NCI-H1436 (cell line): ENCODE measurements at regions not wholly inside any gene's neighbourhood (a gene's known extent, or its start where the extent isn't known, plus 50 kb on each side); places are given as distances from the start of the nearest gene placed in this dataset.
"Not testable (repeated sequence)": the region's sequence is repeated elsewhere in the genome, so short reads cannot be mapped to it uniquely, and the experiment has no call there.

Experiments
- DNase-seq: peaks from one replicate; lab custom pipeline; 2025; lab: John Stamatoyannopoulos, UW

DNA sequence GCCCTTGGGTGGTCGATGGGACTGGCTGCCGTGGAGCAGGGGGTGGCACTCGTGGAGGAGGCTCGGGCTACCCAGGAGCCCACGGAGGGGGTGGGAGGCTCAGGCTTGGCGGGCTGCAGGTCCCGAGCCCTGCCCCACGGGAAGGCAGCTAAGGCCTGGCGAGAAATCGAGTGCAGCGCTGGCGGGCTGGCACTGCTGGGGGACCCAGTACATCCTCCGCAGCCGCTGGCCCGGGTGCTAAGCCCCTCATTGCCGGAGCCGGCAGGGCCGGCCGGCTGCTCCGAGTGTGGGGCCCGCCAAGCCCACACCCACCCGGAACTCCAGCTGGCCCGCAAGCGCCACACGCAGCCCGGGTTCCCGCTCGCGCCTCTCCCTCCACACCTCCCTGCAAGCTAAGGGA lies 435.6 kb downstream of the RWDD3 start:
- DNase-seq, result not testable (repeated sequence)

DNA sequence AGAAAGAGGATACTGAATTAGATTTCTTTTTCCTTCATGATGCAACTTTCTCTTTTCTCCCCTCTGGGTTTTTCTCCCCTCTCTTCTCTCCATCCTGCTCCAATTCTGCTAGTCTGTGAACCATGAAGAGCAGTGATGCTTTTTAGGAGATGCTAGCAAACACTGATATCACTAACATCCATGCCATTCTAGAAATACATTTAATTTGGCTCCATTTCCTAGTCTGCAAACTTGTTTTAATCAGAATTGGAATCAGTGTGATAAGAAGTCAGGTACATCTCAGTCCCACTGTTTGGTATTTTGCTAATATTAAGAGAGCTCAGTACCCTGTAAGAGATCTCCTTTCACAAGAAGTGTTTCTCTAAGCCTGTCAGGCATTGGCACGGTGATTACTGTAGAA lies 437.1 kb downstream of the RWDD3 start:
- DNase-seq, result no peak

DNA sequence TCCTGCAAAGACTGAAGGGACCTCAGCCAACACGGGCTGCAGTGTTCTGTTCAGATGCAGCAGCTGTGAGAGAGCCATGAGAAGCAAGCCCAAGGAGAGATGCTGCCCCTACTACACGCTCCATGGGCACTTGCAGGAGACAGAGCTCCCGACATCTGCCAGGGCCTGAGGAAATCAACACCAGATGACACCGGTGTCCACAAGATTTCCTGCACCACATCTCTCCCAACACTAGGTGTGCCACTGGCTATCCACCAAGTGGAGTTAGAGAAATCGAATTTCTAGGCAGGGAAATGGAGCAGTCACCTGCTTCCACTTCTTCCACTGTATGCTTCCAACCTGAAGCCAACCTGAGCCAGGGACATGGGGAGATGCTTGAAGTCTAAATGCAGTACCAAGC lies 445.3 kb downstream of the RWDD3 start:
- no peak for DNase-seq

DNA sequence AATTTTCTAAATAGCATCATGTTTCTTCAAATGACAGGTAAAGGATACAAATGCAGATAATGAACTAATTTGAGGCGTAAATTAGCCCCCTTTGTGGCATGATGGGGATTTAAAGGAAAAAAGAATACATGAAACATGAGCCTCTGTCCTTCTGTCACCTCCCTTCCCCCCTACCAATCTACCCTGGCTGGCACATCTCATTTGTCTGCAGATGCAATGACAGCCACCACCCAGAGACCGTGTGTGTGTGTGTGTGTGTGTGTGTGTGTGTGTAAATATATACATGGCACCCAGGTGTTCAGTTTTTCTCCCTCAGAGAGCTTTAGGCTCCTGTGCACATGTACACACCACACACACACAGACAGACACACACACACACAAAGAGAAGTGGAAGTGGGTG lies 451.1 kb downstream of the RWDD3 start:
- DNase-seq, result peak; percentile 78

DNA sequence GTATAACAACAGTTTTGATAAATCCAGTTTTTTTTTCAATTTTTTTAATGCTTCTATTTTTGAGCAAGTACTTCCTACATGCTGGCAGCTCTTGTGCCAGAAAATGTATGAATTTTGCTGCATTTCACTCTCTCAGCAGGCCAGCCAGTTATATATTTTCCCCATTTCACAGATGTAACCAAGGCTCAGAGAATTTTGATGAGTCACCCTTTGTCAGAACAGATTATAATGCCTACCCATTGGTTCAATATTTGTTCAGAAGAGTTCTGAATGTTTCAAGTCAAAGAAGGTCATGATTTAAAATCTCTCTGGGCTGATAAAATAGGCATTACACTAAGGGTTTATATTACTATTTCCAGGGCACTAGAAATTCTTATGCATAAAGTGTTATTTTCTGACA lies 452.2 kb downstream of the RWDD3 start:
- DNase-seq, result no peak

DNA sequence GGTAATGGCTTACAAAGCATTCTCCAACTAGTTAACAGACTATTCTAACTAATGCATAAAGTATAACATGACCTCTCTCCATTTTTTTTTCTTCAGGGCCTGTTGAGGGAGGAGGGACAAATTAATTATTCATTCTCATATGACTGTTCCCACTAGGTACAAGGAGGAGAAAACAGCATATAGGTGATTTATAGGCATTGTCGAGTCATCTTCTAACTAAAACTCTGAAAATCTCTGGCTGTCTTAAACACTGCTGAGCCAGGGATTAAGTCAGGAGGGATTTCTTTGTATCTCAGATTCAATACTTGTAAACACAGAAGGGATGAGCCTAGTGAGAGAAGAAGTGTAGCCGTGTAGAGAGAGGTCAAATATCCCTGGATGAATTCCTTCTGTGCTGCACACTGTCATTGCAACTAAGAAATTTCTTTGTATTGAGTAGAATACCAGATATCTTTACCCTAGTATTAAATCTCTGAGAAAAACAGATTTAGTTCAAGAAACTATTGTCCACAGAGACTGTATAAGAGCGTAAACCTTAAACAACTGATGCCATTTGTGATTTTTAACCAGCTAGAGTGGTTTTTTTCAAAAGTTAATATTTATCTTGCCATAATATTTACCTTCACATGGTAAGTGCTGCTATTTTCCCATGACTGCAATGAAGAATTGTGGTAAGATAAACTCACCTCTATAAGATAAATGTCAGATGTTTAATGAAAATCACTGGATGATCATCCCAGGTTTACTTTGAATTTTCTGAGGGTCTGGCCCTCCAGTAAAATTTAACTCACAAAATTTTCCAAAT lies 465.3 kb downstream of the RWDD3 start:
- no peak for DNase-seq

DNA sequence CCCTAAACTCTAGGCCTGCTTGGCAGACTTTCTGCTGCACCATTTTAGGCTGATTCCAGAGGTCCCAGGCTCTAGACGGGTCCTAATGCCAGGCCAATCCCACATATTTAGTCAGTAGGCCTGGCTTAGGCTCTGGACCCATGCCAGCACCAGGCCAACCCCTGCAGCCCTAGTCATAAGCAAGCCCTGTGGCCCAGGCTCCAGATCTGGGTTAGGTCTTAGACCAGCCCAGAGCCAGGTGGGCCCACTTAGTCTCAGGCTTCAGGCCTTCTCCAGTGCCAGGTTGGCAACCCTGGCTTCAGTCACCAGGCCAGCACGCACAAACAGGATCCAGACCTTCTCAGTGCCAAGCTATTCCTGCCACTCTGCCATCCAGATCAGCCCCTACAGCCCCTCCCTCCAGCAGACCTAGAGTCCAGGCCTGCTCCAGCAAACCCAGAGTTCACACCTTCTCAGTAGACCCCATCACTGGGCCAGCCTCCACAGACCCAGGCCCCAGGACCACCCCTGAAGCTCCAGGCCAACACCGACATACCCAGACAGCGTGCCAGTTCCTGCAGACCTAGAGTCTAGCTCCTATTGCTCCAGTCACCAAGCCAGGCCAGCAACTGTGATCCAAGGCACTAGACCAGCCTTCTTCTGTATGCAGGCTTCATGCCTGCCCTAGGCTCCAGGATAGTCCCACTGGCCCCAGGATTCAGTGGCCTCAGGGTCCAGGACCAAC lies 467.6 kb downstream of the RWDD3 start:
- DNase-seq, result no peak

DNA sequence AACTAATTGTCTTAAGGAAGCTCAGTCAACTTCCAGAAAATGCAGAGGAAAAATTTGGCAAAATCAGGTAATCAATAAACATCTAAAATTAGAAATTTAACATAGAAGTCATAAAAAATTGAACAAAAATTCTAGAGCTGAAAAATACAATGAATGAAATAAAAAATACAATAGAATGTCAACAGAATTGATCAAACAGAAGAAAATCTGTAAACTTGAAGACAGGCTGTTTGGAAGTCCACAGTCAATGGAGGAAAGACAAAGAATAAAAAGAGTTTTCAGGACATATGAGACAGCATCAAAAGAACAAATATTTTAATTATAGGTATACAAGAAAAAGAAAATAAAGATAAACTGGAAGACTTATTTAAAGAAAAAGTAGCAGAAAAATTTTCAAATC lies 469.0 kb downstream of the RWDD3 start:
- DNase-seq, result no peak

DNA sequence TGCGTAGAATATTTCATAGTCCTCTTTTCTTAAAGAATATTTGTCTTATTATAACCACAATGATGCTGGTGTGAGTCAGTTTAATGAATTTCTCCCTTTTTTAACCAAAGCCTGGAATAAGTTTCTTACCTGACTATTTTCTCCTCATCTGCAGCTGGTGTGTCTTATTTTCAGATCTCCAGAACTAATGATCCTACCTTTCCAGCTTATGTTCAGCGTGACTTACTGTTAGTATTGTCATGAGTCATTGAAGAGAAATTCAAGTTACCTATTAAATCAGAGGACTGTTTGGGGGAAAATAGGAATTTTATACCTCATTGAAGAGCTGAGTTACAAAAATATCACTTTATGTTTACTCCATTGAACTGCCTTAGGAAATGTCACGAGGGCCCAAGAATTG lies 482.1 kb downstream of the RWDD3 start:
- DNase-seq, result no peak

DNA sequence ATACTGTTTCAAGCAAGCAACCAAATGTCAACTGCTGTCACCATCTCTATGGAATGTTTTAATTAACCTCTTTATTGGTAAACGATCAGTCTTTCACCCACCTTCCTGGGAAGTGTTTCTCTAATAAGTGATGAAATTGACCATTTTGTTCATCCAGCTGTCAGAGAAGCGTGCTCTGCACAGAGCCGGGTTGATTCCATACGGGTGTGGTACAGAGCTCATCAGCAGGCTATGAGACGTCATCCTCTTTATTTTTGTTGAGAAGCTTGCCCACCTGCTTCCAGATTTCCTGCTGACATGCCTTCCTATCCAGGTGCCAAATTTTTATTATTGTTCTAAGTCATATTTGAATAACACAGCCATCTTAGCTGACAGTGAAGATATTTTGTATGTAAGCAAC lies 482.5 kb downstream of the RWDD3 start:
- DNase-seq, result no peak

DNA sequence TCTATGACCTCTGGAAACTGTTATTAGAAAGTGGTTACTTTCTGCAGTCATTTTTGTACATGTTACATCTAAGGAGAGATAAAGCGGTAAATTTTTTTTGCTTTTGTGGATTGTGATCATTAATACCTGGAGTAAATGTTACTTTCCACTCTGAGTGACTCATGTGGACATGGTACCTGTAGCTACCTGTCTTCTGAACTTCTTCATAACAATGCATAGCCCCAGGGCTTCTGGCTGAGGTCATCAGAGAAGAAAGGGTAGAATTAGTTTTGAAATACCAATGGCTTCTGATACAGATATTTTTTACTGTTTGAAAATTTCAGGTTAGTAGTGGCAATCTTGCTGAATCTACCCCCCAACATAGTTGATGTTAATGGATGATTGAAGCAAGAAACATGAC lies 489.3 kb downstream of the RWDD3 start:
- no peak for DNase-seq

DNA sequence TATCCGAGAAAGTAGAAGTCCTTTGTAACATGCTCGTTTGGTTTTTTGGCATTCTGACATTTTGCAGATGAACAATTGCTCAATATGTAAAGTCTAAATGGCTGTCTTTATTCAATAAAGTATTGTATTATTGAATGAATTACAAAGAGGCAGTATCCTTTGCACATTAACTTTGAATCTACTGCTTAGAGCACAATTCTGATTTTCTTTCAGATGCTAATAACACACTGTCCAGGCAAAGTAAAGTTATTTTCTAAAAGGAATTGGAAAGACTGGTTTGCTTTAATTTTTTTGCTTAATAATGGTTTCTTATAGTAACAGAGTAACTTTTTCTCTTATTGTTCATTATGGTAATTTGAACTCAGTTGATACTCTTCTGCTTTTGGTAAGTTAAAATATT lies 494.8 kb downstream of the RWDD3 start:
- no peak for DNase-seq

DNA sequence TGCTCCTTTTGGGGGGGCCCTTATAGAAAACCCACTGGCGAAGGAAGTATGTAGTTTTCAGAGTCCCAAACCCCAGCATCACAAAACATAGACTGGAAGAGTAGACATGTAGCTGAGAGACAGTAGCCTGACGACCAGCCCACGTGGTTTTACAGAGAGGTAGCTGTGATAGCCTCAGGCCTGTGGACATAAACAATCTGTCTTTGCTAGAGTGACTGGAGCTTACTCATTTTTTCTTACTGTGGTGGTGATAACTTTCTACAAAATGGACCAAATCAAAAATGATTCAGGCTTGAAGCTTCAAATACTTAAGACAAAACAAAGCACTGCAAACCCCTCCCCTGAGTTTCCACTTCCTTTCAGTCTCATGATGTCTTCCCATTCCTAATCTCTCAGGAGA lies 497.0 kb downstream of the RWDD3 start:
- DNase-seq, result no peak

DNA sequence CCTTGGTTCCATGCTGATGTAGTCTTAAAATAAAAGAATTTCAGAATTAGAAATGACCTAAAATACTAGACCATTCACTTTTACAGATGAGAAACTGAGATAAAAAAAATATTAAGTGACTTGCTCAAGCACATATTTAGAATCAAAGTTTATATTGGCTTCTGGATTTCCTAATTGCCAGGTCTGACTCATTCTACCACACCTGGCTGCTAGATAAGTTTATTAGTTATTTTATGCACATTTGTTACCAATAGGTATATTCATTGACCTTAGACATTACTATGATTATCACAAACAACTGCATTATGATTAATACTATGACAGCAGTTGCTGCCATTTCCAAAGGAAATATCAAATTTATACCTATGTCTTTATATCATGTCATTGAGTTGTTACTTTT lies 497.5 kb downstream of the RWDD3 start:
- DNase-seq, result no peak

DNA sequence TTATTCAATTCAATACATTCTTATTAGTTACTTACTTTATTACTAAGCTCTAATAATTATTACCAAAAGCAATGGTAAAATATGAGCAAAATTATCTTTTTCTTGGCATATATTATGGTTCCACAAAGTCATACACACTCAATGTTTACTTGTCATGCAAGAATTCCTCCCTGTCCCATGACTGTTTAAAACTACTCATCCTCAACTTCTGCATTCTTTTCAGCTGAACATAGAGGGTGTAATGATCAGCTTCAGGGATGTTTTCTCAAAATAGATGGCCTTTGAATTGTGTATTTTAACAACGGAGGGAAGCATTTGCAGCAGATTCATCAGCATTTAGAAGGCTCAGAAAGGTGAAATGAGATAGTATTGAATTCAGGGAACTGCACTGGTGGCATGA lies 499.0 kb downstream of the RWDD3 start:
- DNase-seq, result no peak

DNA sequence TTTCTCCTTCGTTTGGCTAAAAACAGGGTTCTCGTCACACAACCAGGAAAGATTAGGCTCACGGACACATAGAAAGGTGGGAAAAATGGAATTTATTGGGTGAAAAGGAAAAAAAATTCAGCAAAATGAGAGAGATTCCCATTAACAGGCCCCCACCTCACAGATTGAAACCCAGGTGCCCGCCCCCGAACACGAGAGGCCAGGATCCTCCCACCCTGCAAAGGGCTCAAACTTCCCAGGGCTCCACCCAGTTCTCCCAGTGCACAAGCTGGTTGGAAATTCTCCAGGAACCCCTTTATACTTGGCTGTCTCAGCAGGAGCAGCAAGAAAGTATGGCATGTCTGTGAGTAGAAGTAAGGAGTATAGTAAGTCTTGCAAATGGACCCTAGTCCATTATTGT lies 499.7 kb downstream of the RWDD3 start:
- no peak for DNase-seq

DNA sequence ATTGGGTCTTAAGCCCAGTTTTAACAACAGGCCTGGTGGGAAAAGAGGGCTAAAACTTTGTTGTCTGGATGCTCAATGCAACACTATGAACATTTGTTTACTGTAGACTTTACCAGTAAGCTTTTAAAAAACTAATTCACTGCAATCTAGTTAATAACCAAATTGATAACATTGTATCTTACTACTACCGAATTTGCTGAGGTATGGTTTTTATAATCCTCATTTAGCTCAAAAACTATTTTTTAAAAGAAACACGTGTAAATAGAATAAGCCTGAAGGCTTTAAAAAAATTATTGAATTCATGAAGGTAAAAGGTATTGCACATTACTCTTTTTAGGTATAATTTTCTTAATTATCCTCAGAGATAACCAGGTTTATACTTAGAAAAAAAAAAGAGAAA lies 500.6 kb downstream of the RWDD3 start:
- no peak for DNase-seq

DNA sequence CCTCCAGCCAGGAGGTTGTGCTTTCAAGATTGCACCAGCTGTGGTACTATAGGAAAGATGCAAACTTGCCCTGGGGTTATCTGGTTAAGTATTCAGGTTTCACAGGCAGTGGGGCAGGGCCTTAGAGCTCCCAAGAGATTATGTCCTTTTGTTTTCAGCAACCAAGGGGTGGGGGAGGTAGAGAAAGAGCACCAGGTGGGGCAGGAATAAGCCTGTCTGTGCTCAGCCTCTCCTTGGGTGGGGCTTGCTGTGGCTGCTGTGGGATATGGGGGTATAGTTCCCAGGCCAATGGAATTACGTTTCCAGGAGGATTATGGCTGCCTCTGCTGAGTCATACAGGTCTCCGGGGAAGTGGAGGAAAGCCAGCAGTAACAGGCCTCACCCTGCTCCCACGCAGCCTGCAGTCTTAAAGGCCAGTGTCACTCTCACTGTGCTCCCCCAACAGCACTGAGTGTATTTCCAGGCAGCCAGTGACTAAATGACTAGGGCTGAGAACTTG lies 508.6 kb downstream of the RWDD3 start:
- peak; percentile 89 for DNase-seq

DNA sequence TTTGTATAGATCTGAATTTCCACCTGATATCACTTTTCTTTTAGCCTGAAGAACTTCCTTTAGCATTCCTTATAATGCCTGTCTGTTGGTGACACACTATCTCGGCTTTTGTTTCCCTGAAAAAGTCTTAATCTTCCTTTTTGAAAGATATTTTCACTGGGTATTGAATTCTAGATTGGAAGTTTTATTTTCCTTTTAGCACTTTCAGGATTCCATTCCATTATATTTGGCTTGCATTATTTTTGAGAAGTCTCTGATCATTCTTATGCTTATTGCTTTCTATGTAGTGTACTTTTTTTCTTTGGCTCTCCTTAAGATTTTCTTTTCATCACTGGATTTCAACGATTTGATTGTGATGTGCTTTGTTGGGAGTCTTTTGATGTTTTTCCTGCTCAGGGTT lies 510.7 kb downstream of the RWDD3 start:
- no peak for DNase-seq

DNA sequence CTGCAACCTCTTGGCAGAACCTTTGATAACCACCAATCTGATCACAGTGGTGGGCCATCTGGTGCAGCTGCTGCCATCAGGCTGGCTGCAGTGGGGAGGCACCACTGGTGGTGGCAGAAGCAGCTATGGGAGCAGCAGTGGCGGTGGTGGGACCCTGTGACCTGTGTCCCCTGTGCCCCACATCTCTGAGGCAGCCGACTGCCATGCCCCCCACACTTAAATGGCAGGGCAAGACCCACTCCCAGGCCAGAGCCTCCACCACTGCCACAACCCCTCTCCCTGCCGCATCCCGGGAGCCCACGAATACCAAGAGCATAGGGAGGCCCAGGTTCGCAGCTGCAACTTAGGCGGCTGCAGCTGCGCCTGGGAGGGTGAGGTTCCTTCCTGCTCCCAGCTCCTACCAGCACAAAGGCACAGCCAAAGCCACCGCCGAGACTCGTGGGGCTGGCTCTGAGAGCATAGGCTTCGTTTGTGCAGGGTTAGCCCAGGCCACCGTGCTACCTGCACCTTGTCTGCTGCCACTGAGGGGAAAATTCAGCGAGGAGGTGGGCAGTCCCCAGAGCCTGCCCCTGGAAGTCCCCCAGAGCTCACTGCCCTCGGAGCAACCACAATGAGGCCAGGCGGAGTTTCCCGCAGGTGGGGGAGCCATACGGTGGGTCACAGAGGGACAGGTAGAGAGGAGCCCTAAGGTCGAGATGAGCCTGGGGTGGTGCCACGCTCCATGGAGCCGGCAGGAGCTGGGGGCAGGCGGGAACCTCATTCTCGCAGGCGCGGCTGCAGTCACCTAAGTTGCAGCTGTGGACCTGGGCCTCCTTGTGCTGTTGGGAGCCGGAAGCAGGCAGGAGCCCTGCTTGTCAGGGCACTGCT lies 518.7 kb downstream of the RWDD3 start:
- DNase-seq, result no peak

DNA sequence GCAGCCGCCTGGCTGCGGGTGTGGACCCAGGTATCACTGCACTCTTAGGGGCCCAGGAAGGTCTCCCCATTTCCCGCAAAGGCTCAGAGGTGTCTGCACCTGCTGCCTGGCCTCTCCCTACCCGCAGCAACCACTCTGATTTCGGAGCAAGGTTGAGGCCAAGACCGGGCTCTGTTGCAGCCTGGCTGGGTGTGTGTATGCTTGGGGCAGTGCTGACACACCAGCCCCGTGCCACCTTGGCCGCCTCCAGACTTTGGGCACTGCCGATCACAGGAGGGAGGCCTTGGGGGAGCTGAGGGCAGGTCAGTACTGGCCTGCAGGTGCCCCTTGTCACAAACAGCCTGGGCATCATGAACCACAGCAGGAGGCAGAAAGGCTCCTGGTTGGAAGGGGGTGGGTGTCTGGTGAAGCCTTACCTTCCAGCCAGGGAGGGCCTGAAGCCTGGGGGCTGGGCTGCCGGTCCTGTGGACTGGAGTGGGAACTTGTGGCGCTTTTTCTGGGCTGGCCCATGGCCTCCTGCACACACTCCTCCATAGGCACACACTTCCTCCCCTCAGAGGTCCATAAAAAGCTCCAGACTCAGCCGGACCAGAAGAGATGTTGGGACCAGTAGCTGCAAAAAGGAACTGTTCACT lies 519.5 kb downstream of the RWDD3 start:
- DNase-seq, result no peak

DNA sequence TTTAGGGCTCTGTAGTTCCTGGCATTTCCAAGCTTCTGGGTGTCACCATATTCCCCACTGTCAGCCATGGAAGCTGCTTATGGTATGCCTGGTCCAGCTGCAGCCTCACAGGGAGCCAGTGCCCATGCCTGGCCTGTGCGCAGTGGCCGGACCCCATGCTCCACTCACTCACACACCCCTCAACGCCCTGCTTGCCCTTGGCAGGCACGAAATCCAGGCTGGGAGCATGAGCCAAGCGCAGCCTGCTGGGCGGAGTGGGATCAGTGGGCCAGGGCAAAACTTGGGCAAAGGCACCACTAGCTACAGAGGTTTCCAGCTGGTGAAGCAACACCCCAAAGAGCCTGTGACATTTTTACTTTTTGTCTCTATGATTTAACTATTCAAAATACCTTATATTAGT lies 520.4 kb downstream of the RWDD3 start:
- DNase-seq, result no peak
